H1 (cell line): ENCODE measurements at regions not wholly inside any gene's neighbourhood (a gene's known extent, or its start where the extent isn't known, plus 50 kb on each side); places are given as distances from the start of the nearest gene placed in this dataset.

Source experiments
- CTCF ChIA-PET: fragments of 300-600 bp; sonication (Branson Sonifier 250); formaldehyde crosslinking; loops from one replicate; lab custom pipeline; 2021; ENCODE audit not compliant: partially characterized antibody; lab: Charles Lee
- POLR2A ChIA-PET: fragments of 300-600 bp; sonication (Branson Sonifier 250); formaldehyde crosslinking; loops from one replicate; lab custom pipeline; 2021; ENCODE audit warnings: inconsistent platforms; ENCODE audit not compliant: partially characterized antibody; lab: Charles Lee
- DNase-seq, 2 experiments: peaks; one replicate each; pipeline versions ENCODE4 v3.0.0 to v3.0.0-alpha.2; 2010 to 2022; ENCODE audit warnings: low spot score in 2 of 2, low read depth in 1 of 2, mixed read lengths in 1 of 2
- FAIRE-seq: peaks from 2 replicates; lab custom pipeline; 2011; peaks lifted over from hg19 to GRCh38; lab: Jason Lieb, UNC
- H2AFZ ChIP-seq: 2 replicates; pipeline ENCODE4 v1.8.1; 2012; ENCODE audit warnings: low read length, inconsistent platforms
- H2AK5ac ChIP-seq: 2 replicates; pipeline ENCODE4 v1.6.1; 2013; ENCODE audit warnings: low read depth, low read length
- H2BK120ac ChIP-seq: replicated peaks from 2 replicates; pipeline ENCODE3; 2013; ENCODE audit warnings: low read depth, low read length, inconsistent platforms
- H2BK12ac ChIP-seq: 2 replicates; pipeline ENCODE4 v1.6.1; 2013; ENCODE audit warnings: low read depth, low read length
- H2BK15ac ChIP-seq: 2 replicates; pipeline ENCODE4 v1.6.1; 2013; ENCODE audit warnings: low read length
- H2BK20ac ChIP-seq: 2 replicates; pipeline ENCODE4 v1.6.1; 2013; ENCODE audit warnings: low read length
- H2BK5ac ChIP-seq: 2 replicates; pipeline ENCODE4 v1.6.1; 2013; ENCODE audit warnings: low read depth, low read length
- H3K14ac ChIP-seq: 2 replicates; pipeline ENCODE4 v1.6.1; 2013; ENCODE audit warnings: inconsistent platforms; ENCODE audit not compliant: insufficient read length
- H3K18ac ChIP-seq: 2 replicates; pipeline ENCODE4 v1.6.1; 2013; ENCODE audit warnings: low read length; ENCODE audit errors: extremely low read depth
- H3K23ac ChIP-seq: 2 replicates; pipeline ENCODE4 v1.6.1; 2013; ENCODE audit warnings: inconsistent platforms; ENCODE audit not compliant: insufficient read length
- H3K23me2 ChIP-seq: 2 replicates; pipeline ENCODE4 v1.6.1; 2013; ENCODE audit warnings: low read depth, low read length
- H3K27ac ChIP-seq: 2 replicates; pipeline ENCODE4 v1.6.1; 2011; ENCODE audit warnings: low read depth, low read length, inconsistent platforms
- H3K27me3 ChIP-seq, 4 experiments: replicated peaks in 1 of 4; 1 replicate in 1 of 4; 2 replicates in 3 of 4; pipeline versions ENCODE4 v1.6.1 to v1.8.1; 2011 to 2013; ENCODE audit warnings: low read length in 3 of 4, mild to moderate bottlenecking in 3 of 4, inconsistent platforms in 2 of 4, mixed read lengths in 2 of 4, moderate library complexity in 1 of 4; ENCODE audit not compliant: control insufficient read depth in 3 of 4, insufficient read depth in 3 of 4; ENCODE audit errors: extremely low read depth in 1 of 4
- H3K36me3 ChIP-seq, 4 experiments: 2 replicates each; pipeline versions ENCODE4 v1.6.1 to v1.8.1; 2011 to 2013; ENCODE audit warnings: mild to moderate bottlenecking in 4 of 4, low read length in 3 of 4, moderate library complexity in 2 of 4, control low read depth in 1 of 4, inconsistent platforms in 1 of 4; ENCODE audit not compliant: insufficient read depth in 4 of 4, control insufficient read depth in 2 of 4
- H3K4ac ChIP-seq: replicated peaks from 2 replicates; pipeline ENCODE3; 2013; ENCODE audit warnings: low read length, low read depth, mixed read lengths, inconsistent platforms; ENCODE audit not compliant: insufficient read length
- H3K4me1 ChIP-seq, 4 experiments: replicated peaks in 1 of 4; 1 replicate in 1 of 4; 2 replicates in 3 of 4; pipeline versions ENCODE4 v1.6.1 to v1.8.1; 2011 to 2013; ENCODE audit warnings: low read length in 3 of 4, inconsistent platforms in 2 of 4, mixed read lengths in 1 of 4; ENCODE audit not compliant: insufficient read depth in 4 of 4, control insufficient read depth in 3 of 4
- H3K4me2 ChIP-seq, 2 experiments: 2 replicates each; pipeline versions ENCODE4 v1.6.1 to v1.8.1; 2011 to 2013; ENCODE audit warnings: low read depth in 2 of 2, low read length in 2 of 2, control low read depth in 1 of 2, inconsistent platforms in 1 of 2, mild to moderate bottlenecking in 1 of 2; ENCODE audit not compliant: insufficient read depth in 1 of 2
- H3K4me3 ChIP-seq, 4 experiments: fragments of 200-600, 300-600 bp in 1 of 4; sonication (generic), shearing (Covaris generic), sonication (Bioruptor Twin) in 1 of 4; 2 replicates each; pipeline versions ENCODE4 v1.5.1 to v1.8.1; 2011 to 2016; ENCODE audit warnings: low read length in 4 of 4, low read depth in 3 of 4, control low read depth in 2 of 4, inconsistent platforms in 2 of 4, mild to moderate bottlenecking in 2 of 4, mixed read lengths in 1 of 4, moderate library complexity in 1 of 4; ENCODE audit not compliant: insufficient read depth in 2 of 4; ENCODE audit errors: extremely low read depth in 1 of 4
- H3K56ac ChIP-seq: replicated peaks from 2 replicates; pipeline ENCODE3; 2013; ENCODE audit warnings: low read depth, mild to moderate bottlenecking, mixed read lengths, low read length, inconsistent platforms; ENCODE audit not compliant: insufficient read length
- H3K79me1 ChIP-seq: 2 replicates; pipeline ENCODE4 v1.6.1; 2013; ENCODE audit warnings: low read depth, low read length, control low read depth
- H3K79me2 ChIP-seq, 2 experiments: 2 replicates each; pipeline versions ENCODE4 v1.6.1 to v1.8.1; 2012 to 2013; ENCODE audit warnings: low read length in 2 of 2, mild to moderate bottlenecking in 2 of 2, inconsistent platforms in 1 of 2; ENCODE audit not compliant: insufficient read depth in 2 of 2, control insufficient read depth in 1 of 2
- H3K9ac ChIP-seq, 4 experiments: replicated peaks in 1 of 4; 1 replicate in 1 of 4; 2 replicates in 3 of 4; pipeline versions ENCODE4 v1.6.1 to v1.8.1; 2011 to 2013; ENCODE audit warnings: low read depth in 3 of 4, low read length in 3 of 4, control low read depth in 2 of 4, mild to moderate bottlenecking in 2 of 4, moderate library complexity in 2 of 4, inconsistent platforms in 1 of 4; ENCODE audit errors: extremely low read depth in 1 of 4
- H3K9me3 ChIP-seq, 2 experiments: 2 replicates each; pipeline versions ENCODE4 v1.6.1 to v1.8.1; 2012 to 2013; ENCODE audit warnings: mild to moderate bottlenecking in 2 of 2, moderate library complexity in 2 of 2, control low read depth in 1 of 2, inconsistent platforms in 1 of 2, low read depth in 1 of 2, low read length in 1 of 2, mixed read lengths in 1 of 2; ENCODE audit not compliant: insufficient read depth in 2 of 2
- H4K20me1 ChIP-seq, 2 experiments: replicated peaks in 1 of 2; 2 replicates each; pipeline versions ENCODE3 to v1.8.1; 2011 to 2013; ENCODE audit warnings: inconsistent platforms in 2 of 2, low read length in 2 of 2, mild to moderate bottlenecking in 1 of 2; ENCODE audit not compliant: insufficient read depth in 2 of 2, control insufficient read depth in 1 of 2
- H4K5ac ChIP-seq: 2 replicates; pipeline ENCODE4 v1.6.1; 2013; ENCODE audit warnings: low read length, low read depth, mixed read lengths, inconsistent platforms; ENCODE audit not compliant: insufficient read length
- H4K8ac ChIP-seq: 2 replicates; pipeline ENCODE4 v1.8.0; 2013; ENCODE audit warnings: mild to moderate bottlenecking, moderate library complexity, low read length, inconsistent platforms; ENCODE audit not compliant: insufficient read depth; ENCODE audit errors: extremely low read depth
- H4K91ac ChIP-seq: replicated peaks from 2 replicates; pipeline ENCODE3; 2013; ENCODE audit warnings: low read length, mixed read lengths, inconsistent platforms; ENCODE audit not compliant: insufficient read length
- BRCA1 ChIP-seq: IDR thresholded peaks from 2 replicates; pipeline ENCODE4 v1.6.1; 2012; ENCODE audit warnings: low read depth, low read length, improper control_type of control experiment
- CREB1 ChIP-seq: IDR thresholded peaks from 2 replicates; pipeline ENCODE4 v1.6.1; 2012; ENCODE audit warnings: inconsistent platforms
- JUN ChIP-seq: IDR thresholded peaks from 2 replicates; pipeline ENCODE4 v1.6.1; 2011; ENCODE audit warnings: low read depth, mild to moderate bottlenecking, improper control_type of control experiment, low read length
- NRF1 ChIP-seq: IDR thresholded peaks from 2 replicates; pipeline ENCODE4 v1.6.1; 2011; ENCODE audit warnings: mild to moderate bottlenecking, low read depth, low read length, improper control_type of control experiment
- POLR2A ChIP-seq, 2 experiments: IDR thresholded peaks; 1 replicate in 1 of 2; 2 replicates in 1 of 2; pipeline ENCODE4 v1.6.1; 2011; ENCODE audit warnings: low read depth in 2 of 2, low read length in 2 of 2, mild to moderate bottlenecking in 2 of 2; ENCODE audit errors: control extremely low read depth in 1 of 2
- POLR2AphosphoS5 ChIP-seq: IDR thresholded peaks from 2 replicates; pipeline ENCODE4 v1.6.1; 2011; ENCODE audit warnings: low read depth, low read length
- POU5F1 ChIP-seq: IDR thresholded peaks from 2 replicates; pipeline ENCODE4 v1.6.1; 2011; ENCODE audit warnings: low read depth, mild to moderate bottlenecking, low read length, moderate library complexity
- RFX5 ChIP-seq: IDR thresholded peaks from 2 replicates; pipeline ENCODE4 v1.6.1; 2011; ENCODE audit warnings: low read depth, low read length, improper control_type of control experiment, borderline replicate concordance
- RNF2 ChIP-seq: fragments of 200-900, 300-1000 bp; sonication (generic); IDR thresholded peaks from 2 replicates; pipeline ENCODE4 v1.7.1; 2016; ENCODE audit warnings: borderline replicate concordance, low read depth, mild to moderate bottlenecking, antibody characterized with exemption, low read length; ENCODE audit not compliant: poor library complexity, severe bottlenecking; ENCODE audit errors: missing control alignments
- USF2 ChIP-seq: IDR thresholded peaks from 2 replicates; pipeline ENCODE4 v1.6.1; 2011; ENCODE audit warnings: low read length, improper control_type of control experiment
- YY1 ChIP-seq: IDR thresholded peaks from 2 replicates; pipeline ENCODE4 v1.6.1; 2011; ENCODE audit warnings: low read depth, mild to moderate bottlenecking, low read length
- WGBS, 2 experiments: shearing (Covaris generic) in 1 of 2; methylation state at CpG; one replicate each; pipeline versions ENCODE4 v1.1.6 to v1.1.7; 2013 to 2015; ENCODE audit warnings: low lambda C conversion rate in 2 of 2, mixed read lengths in 2 of 2, inconsistent platforms in 1 of 2, low coverage in 1 of 2, missing lambda C conversion rate in 1 of 2; ENCODE audit not compliant: insufficient replicate concordance in 2 of 2, insufficient coverage in 1 of 2, insufficient read length in 1 of 2; ENCODE audit errors: extremely low coverage in 1 of 2, missing lambda C conversion rate in 1 of 2; 5-methylcytosine and 5-hydroxymethylcytosine counted together
- TF ChIP-seq, protein P1 (sequence below): IDR thresholded peaks from 2 replicates; pipeline ENCODE4 v1.6.1; 2012; ENCODE audit warnings: inconsistent platforms
- TF ChIP-seq, protein P2 (sequence below): IDR thresholded peaks from 2 replicates; pipeline ENCODE4 v1.6.1; 2012; ENCODE audit warnings: low read length, inconsistent platforms

DNA sequence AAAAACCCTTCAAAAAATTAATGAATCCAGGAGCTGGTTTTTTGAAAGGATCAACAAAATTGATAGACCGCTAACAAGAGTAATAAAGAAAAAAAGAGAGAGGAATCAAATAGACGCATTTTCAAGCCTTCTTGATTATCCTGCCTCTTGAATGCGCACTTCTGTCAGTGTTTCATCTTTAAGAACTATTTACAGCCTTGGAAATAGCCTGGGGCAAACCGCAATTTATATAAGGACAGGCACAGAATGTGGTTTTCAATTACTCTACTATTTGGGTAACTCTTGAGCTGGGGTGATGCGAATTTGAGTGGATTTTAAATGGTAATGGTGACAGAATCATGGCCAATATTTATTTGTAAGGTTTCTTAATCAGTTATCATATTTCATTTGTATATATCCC, 179.1 kb upstream of the OTX2 start:
- no peak overlapping the region for H3K27ac ChIP-seq
- no peak overlapping the region for H3K9ac ChIP-seq
- DNase-seq (no peak), FAIRE-seq (no peak)
- ChIA-PET POLR2A (no interaction called here), CTCF (no interaction called here)
- no peak overlapping the region for H4K91ac ChIP-seq
- H3K14ac ChIP-seq: no peak overlapping the region
- H2BK5ac ChIP-seq: no peak overlapping the region
- H3K18ac ChIP-seq: no peak overlapping the region
- H2BK12ac ChIP-seq: no peak overlapping the region
- H3K79me1 ChIP-seq: no peaks in the 10 kb centered on the region
- 88% methylated on average over 5 of the region's 5 CpGs; no CpG with 5 or more reads in 1 of the 2 experiments for WGBS, 2 experiments
- H3K56ac ChIP-seq: no peak overlapping the region
- H2BK20ac ChIP-seq: no peak overlapping the region
- H3K79me2 ChIP-seq: no peaks in the 10 kb centered on the region
- no peak overlapping the region for H3K4ac ChIP-seq
- H3K4me3 ChIP-seq: no peak overlapping the region
- no peak overlapping the region for H3K23ac ChIP-seq
- peaks cover 0 to 11% (median 4%) of the 10 kb centered on the region in 4 experiments; a peak in 2 of 7 replicates for H3K4me1 ChIP-seq
- no peak overlapping the region for H4K5ac ChIP-seq
- H2AK5ac ChIP-seq: no peak overlapping the region
- H3K9me3 ChIP-seq: peaks cover 4 to 9% of the 10 kb centered on the region in 2 experiments; a peak in 1 of 4 replicates
- H2BK15ac ChIP-seq: no peak overlapping the region
- no peaks in the 10 kb centered on the region for H3K23me2 ChIP-seq
- no peak overlapping the region for H3K4me2 ChIP-seq
- no peak overlapping the region for H2BK120ac ChIP-seq
- H2AFZ ChIP-seq: no peak overlapping the region
- H3K27me3 ChIP-seq: no peaks in the 10 kb centered on the region
- no peaks in the 10 kb centered on the region for H4K20me1 ChIP-seq
- H3K36me3 ChIP-seq: 0 out of 8 replicates have a peak, but pooled peaks cover 0 to 4% (median 0%) of the 10 kb centered on the region in 4 experiments
- H4K8ac ChIP-seq: no peak overlapping the region
- TF ChIP-seq, protein P1, sequence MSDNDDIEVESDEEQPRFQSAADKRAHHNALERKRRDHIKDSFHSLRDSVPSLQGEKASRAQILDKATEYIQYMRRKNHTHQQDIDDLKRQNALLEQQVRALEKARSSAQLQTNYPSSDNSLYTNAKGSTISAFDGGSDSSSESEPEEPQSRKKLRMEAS: no peak
- TF ChIP-seq CREB1: no peak
- TF ChIP-seq POU5F1: no peak
- TF ChIP-seq RNF2: no peak
- TF ChIP-seq RFX5: no peak
- TF ChIP-seq YY1: no peak
- TF ChIP-seq JUN: no peak
- TF ChIP-seq USF2: no peak
- TF ChIP-seq, protein P2, sequence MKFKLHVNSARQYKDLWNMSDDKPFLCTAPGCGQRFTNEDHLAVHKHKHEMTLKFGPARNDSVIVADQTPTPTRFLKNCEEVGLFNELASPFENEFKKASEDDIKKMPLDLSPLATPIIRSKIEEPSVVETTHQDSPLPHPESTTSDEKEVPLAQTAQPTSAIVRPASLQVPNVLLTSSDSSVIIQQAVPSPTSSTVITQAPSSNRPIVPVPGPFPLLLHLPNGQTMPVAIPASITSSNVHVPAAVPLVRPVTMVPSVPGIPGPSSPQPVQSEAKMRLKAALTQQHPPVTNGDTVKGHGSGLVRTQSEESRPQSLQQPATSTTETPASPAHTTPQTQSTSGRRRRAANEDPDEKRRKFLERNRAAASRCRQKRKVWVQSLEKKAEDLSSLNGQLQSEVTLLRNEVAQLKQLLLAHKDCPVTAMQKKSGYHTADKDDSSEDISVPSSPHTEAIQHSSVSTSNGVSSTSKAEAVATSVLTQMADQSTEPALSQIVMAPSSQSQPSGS: no peak
- TF ChIP-seq POLR2AphosphoS5: no peak
- TF ChIP-seq NRF1: no peak
- no peak for TF ChIP-seq POLR2A (IDR thresholded peaks at IDR 0.05; ENCODE audit: control extremely low read depth in 1 of 2, low read depth in 2 of 2, low read length in 2 of 2)
- no peak for TF ChIP-seq BRCA1
